ENCODE measurements at regions not wholly inside any gene's neighbourhood (a gene's known extent, or its start where the extent isn't known, plus 50 kb on each side); places are given as distances from the start of the nearest gene placed in this dataset.
"Not testable (repeated sequence)": the region's sequence is repeated elsewhere in the genome, so short reads cannot be mapped to it uniquely, and the experiment has no call there.

DNA sequence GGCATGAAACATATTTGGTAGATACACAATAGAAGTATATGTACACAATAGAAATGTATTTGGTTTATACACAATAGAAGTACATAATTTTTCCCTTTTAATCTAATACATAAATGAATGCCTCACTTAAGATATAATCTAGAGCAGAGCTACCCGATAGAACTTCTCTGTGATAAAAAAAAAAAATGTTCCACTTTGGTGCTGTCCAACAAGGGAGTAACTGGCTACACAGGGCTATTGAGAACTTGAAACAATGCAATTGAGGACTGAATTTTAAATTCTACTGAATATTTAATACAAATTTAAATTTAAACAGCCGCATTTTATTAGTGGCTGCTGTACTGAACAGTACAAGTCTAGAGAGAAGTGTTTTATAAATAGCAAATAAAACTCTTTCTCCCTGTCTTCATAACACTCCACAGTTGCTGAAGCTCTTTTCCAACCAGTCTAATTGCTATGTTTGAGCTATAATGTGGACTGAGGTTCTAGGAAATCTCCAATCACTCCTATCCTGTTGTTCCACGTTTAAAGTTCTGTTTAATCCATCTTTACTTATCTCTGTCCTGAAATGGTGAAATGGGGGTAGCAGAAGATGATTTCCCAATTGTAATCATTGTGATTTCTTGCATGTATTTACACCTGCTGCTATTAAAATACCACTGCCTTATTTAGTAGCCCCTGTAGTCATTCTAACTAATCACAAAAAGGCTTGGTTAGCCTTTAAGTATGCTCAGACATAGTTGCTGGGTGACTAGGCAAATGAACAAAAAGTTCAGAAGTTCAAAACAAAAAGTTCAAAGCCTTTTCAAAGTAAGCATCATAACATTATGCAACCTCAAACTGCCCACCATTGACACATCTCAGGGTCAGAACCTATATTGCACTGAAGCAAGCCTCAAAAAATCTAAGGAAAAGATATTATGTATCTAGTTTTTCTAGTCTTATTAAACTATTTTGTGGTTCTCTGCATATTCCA lies 192.3 kb upstream of the C1orf87 start:
- DNase-seq (ENCODE audit: low read depth): peak; percentile 64

DNA sequence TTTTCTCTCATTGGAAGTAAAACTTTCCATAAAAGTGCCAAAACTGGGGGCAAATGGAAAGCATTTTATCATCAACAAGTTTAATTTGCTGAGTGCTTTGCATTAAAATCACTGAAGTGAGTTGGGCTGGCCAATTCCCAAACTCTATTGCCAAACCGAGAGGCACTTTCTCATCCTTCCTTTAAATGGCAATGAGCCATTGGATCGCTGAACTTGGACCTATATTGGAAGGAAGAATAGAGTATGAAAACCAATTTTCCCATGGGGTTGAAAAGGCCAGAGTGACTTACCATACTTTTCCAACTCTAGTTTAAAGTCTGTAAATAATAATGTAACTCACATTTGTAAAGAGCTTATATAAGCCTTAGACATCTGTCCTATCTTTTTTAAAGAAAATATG lies 189.1 kb upstream of the C1orf87 start:
- no peak for DNase-seq (ENCODE audit: low read depth)

DNA sequence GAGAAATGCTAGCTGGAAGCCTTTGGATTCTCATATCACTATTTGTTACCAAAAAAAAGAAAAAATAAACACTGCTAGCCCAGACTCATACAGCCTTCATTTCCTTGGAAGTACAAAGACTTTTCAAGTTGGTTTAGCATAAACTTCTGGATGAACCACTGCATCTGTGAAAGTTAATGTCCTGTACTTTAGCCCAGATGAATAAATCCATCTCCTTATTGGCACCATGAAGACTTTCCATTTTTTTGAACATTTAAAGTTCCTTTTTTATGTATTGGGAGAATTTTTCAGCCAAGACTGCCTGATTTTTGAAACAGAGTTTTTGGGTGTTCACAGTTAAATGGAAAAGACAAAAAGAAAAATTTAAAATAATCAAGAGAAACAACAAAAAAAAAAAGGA lies 184.0 kb upstream of the C1orf87 start:
- DNase-seq (ENCODE audit: low read depth): no peak

DNA sequence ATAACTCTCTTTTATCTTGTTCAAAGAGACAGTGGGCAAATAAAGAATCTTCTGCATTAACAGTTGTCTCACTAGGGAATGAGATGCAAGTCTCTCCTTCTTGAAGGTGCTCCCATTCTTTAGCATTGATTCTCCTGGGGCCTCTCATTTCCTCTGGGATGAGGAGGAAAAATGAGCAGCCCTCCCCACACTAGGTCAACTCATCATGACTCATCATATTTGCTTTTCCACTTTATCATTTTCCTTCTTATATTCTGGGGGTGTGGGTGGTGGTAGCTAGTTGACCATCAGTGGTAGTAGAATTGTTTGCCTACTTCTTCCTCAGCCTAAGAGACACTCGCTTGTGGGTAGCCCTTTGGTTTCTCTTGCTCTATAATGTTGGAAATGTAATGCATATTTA lies 182.0 kb upstream of the C1orf87 start:
- DNase-seq (ENCODE audit: low read depth): peak; percentile 32

DNA sequence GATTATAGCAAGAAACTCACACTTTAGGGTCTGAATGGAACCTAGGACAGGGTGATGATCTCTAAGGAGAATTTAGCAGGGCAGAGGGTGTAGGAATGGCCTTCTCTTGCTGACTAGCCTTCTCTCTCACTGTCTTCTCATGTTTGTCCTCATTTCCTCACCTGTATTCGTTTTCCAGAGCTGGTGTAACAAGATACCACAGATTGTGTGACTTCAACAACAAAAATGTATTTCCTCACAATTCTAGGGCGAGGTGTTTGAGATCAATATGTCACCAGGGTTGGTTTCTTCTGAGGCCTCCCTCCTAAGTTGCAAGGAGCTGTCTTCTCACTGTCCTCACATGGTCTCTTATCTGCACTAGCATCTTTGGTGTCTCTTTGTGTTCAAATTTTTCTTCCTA lies 177.9 kb upstream of the C1orf87 start:
- DNase-seq (ENCODE audit: low read depth): no peak

DNA sequence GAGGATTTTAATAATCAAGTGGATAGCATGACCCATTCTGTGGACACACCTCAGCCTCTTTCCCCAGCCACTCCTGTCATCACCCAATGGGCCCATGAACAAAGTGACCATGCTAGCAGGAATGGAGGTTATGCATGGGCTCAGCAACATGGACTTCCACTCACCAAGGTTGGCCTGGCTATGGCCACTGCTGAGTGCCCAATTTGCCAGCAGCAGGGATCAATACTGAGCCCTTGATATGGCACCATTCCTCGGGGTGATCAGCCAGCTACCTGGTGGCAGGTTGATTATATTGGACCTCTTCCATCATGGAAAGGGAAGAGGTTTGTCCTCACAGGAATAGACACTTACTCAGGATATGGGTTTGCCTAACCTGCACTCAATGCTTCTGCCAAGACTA lies 173.9 kb upstream of the C1orf87 start:
- DNase-seq (ENCODE audit: low read depth): not testable (repeated sequence)

DNA sequence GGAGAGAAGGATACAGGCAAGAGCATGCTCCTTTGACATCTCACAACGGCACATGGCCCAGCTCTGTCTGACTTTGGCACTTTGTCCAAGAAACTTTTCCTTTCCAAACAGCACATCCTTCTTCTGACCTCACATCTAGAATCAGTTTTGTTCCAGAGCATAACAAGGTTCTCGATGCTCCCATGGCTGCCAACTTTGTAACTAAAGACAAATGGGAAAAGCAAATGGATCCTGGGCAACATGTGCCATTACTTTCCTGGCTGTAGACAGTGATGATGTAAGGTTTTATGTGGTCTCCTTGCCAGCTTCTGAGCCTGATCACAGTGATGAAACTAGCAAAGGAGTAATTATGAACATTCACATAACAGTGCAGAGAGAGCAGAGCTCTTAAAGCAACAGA lies 171.8 kb upstream of the C1orf87 start:
- DNase-seq (ENCODE audit: low read depth): no peak

DNA sequence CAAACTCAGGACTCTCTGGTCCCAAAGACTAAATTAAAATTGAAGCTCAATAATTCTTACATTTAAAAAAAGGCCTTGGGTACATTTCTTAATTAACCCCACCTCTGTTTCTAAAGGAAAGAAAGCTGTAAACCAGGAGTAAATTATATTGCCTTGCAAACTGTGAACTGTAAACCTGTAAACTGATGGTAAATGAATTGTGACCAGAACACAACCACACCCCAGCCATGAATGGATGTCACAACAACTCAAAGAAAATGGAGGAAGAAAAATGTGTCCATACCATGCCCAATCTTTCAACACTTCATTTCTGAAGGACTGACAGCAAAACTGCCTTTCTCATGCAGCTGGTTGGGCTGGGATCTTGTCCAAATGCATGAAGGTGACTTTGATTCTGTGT lies 171.3 kb upstream of the C1orf87 start:
- no peak for DNase-seq (ENCODE audit: low read depth)

DNA sequence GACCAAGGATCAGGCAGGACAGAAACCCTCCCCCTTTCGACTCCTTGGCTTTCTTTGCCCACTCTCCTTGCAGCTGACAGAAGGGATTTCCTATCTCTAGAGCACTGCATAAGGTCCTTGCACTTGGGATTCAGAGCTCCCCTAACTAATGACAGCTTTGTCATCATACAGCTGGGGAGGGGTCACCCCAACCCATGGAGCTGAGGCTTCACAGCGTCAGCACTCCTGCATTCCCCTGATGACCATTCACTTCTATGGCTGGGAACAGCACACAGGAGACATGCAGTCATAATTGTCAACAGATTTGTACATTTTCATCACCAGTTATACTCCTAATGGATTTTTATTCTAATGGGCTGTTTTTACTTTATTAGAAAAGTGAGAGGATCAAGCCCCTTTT lies 161.7 kb upstream of the C1orf87 start:
- DNase-seq (ENCODE audit: low read depth): no peak

DNA sequence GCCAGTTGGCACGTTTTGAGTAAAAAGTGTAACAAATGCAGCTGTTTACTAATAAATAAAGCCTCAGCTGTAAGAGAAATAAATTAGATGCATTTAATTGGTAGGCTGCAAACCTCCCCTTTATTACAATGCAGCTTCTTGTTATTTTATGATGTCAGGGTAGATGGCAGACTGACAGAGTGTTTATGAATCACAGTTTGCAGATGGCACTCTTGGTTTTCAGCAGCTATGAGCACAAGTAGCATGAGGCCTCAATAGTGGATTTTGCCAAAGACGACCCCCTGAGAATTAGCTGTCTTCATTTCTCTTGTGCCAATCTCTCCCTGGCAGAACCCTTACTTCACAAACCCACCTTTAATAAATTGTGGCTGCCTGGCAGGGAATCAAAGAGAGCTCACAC lies 161.2 kb upstream of the C1orf87 start:
- DNase-seq (ENCODE audit: low read depth): no peak

DNA sequence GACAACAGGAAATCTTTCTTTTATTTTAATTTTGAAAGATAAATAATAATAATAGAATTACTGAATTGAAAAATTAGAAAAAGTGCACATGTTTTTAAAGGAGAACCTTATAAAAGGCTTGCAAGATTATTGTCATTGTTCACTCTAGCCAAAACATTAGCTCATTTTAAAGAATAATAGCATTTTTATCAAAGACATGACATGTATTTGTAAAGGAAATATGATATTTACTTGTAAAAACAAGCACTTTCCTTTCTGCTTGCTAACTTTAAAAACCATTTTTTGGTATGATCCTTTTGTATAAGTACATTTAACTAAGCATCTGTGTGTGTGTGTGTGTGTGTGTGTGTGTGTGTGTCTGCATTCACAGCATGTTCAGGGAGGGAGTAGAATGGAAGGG lies 156.3 kb upstream of the C1orf87 start:
- no peak for DNase-seq (ENCODE audit: low read depth)

DNA sequence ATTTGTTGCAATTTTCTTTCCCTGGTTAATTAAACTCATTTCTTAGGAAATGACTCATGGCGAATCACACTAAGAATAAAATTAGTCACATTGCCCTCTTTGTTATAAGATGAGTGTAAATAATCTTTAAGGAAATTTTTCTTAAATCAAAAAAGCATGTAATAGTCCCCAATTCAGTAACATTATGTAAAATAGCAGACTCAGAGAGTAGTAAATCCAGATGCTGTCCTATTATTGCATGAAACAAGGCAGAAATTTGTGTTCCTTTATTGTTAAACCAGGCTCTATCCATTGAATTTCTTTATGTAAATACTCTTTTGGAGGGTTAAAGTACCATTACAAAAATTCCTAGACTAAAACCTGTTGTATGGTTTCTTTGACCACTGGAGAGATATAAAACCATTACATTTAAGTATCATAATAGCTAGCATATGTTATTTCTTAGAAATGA lies 154.5 kb upstream of the C1orf87 start:
- peak; percentile 37 for DNase-seq (ENCODE audit: low read depth)

DNA sequence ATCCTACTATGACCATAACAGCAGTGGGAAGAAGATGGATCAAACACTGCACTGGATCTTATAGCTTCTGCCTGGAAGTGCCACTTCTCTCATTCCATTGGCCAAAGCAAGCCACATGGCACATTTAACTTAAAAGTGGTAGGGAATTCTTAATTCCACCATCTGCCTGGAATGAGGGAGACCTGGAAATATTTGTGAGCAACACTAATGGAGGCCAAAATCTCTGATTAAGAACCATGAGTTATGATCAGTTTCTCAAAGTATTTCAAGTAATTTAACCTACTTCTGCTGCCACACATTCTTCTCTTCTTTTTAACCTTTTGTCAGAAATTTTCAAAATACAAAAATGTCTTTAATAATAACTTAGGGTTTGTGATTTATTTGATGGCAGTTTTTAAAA lies 154.0 kb upstream of the C1orf87 start:
- DNase-seq (ENCODE audit: low read depth): no peak

DNA sequence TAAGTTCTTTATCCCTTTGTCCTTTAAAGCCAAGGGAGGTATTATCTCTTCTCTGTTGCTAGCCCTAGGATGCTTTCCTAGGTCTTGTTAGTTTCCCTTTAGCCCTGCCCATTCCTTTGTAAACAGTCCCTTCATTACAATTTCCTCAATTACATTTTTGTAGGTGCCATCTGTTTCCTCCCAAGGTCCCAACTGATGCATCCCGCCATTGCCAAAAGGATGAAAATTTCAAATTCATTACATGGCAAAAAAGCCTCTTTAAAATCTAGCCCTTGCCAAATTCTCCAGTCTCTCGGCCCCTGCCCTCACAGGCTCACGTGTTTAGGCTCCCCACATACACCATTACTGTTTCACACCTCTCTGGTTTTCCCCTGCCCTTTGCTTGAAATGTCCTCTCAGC lies 151.9 kb upstream of the C1orf87 start:
- no peak for DNase-seq (ENCODE audit: low read depth)

DNA sequence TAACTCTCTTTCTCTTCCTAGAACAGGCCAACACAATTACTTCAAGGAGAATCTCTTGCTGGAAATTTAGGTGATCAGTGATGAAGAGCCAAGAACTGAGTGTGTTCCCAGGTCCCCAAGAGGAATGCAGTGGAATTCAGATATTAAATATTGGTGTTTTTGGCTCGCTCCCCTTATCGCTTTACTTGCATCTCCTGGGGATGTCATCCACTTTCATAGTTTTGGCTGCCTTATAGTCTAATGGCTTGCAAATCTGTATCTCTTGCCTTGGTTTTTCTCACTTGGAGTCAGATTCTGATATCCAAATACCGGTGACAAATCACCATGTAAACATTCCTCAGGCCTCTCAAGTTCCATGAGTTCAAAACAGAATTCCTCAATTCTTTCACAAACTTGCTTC lies 151.0 kb upstream of the C1orf87 start:
- no peak for DNase-seq (ENCODE audit: low read depth)

DNA sequence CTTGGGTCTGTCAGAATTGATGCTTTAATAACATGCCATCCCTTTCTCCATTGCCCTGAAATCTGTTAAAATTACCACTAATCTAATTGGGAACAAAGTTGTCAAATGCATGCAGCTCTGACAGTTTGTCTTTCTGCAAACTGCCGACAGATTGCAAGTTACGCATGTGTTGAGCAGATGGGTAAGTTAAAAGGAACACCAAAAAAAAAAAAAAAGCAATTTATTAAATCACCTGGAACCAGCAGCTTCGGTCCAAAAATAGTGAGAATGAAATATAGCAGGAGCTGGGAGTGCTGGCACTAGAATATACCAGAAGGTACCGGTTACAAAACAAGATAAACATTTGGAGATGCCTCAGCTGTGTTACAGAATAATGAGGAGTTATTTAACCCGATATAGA lies 149.6 kb upstream of the C1orf87 start:
- no peak for DNase-seq (ENCODE audit: low read depth)

DNA sequence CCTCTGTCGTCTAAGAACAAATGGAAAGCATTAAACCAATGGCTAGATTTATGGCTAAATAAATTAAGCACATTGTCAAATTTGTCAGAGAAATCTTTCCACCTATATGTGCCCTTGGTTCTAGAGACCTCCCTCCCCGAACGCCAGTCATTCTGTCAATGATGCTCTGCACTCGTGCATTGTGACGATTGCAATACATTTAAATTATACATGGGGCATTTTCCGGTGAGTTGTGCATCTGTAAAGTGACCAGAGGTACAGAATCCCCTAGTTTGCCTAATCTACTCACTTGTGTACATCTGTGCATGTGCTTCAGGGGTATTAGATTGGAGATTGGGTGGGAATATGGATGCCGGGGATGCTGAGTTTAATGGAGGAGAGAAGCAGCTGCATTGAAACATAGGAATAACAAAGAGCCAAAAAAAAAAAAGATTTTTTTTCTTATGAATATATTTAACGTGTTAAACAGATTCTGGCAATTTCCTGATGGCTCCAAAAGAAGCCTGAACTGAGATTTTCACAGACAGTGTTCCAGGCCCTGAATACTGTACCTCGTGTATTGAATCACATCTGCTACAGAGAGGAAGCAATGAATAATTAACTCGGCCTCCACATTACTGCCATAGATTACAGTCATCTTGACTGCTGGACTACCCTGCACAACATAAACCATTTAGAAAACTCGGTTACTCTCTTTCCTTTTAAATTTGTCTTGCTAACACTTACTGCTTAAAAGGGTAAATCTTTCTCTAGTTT lies 149.0 kb upstream of the C1orf87 start:
- no peak for DNase-seq (ENCODE audit: low read depth)

DNA sequence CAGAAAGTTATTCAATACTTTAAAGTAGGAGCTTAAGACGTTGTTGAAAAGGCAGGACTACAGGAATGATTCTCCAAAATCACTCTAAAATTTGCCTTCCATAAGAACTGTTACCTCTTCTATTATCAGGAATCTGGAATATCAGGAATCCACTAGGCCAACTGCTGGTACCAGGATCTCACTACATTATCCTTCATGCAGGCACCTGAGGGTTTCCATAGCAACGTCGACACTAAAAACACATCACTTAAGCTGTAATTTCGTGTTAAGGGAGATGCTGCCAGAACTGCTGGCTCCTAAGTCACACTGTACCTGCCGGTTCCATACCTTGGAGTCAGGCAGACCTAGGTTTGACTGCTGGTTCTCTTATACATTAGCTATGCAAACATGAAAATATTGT lies 139.7 kb upstream of the C1orf87 start:
- no peak for DNase-seq (ENCODE audit: low read depth)

DNA sequence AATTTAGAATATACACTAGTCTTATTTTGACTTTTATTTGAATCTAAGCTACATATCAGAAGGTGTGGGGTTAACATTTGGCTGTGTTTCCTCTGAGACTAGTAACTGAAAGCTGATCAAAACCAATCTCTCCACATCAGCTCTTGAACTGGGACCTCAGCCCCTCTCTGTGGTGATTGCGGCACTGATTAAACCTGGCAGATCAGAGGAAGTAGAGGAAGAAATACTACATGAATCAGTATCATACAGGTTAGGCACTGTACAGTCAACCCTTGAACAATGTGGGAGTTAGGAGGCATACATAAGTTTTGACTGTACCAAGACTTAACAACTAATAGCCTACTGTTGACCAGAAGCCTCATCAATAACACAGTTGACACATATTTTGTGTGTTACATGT lies 122.5 kb upstream of the C1orf87 start:
- no peak for DNase-seq (ENCODE audit: low read depth)

DNA sequence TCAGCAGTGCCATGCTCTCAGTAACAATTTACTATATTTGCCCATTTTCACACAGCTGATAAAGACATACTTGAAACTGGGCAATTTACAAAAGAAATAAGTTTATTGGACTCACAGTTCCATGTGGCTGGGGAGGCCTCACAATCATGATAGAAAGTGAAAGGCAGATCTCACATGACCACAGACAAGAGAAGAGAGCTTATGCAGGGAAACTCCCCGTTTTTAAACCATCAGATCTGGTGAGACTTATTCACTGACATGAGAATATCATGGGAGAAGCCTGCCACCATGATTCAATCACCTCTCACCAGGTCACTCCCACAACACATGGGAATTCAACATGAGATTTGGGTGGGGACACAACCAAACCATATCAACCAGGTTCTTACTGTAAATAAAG lies 112.1 kb upstream of the C1orf87 start:
- DNase-seq (ENCODE audit: low read depth): no peak

DNA sequence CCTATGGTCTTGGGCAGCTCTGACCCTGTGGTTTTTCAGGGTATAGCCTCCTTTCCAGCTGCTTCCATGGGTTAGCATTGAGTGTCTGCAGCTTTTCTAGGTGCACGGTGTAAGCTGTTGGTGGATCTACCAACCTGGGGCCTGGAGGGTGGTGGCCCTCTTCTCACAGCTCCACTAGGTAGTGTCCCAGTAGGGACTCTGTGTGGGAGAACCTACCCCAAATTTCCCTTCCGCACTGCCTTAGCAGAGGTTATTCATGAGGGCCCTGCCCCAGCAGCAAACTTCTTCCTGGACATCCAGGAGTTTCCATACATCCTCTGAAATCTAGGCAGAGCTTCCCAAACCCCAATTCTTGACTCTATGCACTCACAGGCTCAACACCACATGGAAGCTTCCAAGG lies 111.0 kb upstream of the C1orf87 start:
- no peak for DNase-seq (ENCODE audit: low read depth)

DNA sequence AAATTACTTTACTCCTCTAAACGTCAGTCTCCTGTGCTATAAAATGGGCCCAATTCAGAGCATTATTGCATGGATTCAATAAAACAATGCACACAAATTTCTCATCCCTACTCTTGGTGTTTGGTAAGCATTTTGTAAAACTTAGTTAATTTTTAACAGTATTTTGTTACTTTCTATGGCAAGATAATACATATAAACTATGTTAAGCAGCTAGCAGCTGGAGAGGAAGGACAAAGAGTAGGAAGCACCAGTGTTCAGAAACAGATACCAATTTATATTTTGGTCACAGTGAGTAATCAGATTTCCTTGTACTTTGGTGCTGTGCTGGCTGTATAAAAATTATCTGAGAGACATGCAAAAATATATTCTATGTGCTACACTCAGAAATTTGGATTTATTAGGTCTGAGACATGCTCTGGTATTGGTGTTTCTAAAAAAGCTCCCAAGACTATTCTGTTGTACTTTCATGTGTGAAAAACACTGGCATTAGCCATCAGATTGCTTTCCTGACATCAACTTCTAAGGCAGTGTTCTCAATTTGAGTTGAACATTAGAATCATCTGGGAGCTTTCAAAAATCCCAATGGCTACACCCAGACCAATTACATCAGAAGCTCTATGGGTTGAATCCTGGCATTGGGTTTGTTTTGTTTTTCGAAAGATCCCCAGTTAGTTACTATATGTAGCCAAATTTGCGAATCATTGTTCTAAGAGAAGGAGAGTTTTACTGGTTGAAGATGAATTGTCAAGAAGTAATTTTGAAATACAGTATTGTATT lies 100.3 kb upstream of the C1orf87 start:
- DNase-seq (ENCODE audit: low read depth): no peak

DNA sequence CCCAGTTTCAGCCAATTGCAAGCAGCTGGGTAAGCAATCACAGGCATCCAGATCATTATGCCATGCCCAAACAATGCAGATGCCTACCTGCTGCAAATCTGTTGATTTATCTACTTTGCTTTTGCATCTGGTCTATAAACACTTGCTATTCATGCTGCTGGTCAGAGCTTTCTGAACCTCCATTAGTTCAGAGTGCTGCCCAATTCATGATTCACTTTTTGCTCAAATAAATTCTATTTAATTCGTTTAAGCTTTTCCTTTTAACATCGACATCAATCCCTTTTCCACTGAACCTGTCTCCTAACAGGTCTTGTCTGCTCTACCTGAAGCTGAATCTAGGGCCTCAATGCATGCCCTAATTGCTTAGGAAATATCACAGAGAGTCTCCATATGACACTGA lies 99.4 kb upstream of the C1orf87 start:
- DNase-seq (ENCODE audit: low read depth): no peak
